ENCODE measurements at regions not wholly inside any gene's neighbourhood (a gene's known extent, or its start where the extent isn't known, plus 50 kb on each side); places are given as distances from the start of the nearest gene placed in this dataset.
"Not testable (repeated sequence)": the region's sequence is repeated elsewhere in the genome, so short reads cannot be mapped to it uniquely, and the experiment has no call there.

- no TSS peak for BruUV-seq (replicated peaks)
- DNase-seq (ENCODE audit: low read depth, low spot score), result no peak
- H4K20me1 ChIP-seq (ENCODE audit: insufficient read depth), result no peaks in the 10 kb centered on the region
- H2AFZ ChIP-seq (ENCODE audit: low read depth, low read length, poor library complexity, severe bottlenecking), result no peak overlapping the region
- H3K79me2 ChIP-seq (ENCODE audit: insufficient read depth, low read length), result no peaks in the 10 kb centered on the region
- H3K9ac ChIP-seq (ENCODE audit: low read length), result no peak overlapping the region
- H3K36me3 ChIP-seq (ENCODE audit: control insufficient read depth in 1 of 2, insufficient read depth in 2 of 2, low read length in 2 of 2), result no peaks in the 10 kb centered on the region
- intact Hi-C loops (cut with micrococcal nuclease), result no loop called here
- no peaks in the 10 kb centered on the region for H3K27me3 ChIP-seq (ENCODE audit: insufficient read depth, low read length)
- CTCF ChIA-PET, result no interaction called here
- no peak overlapping the region for H3K4me3 ChIP-seq (replicated peaks in 1 of 2; ENCODE audit: low read depth in 1 of 2, low read length in 2 of 2)
- peaks cover 14 to 21% of the 10 kb centered on the region in 2 experiments; a peak in 2 of 4 replicates for H3K9me3 ChIP-seq (ENCODE audit: control insufficient read depth in 1 of 2, insufficient read depth in 1 of 2, low read depth in 1 of 2, low read length in 2 of 2)
- TF ChIP-seq SRF (IDR thresholded peaks at IDR 0.05; ENCODE audit: low read depth) (no peak), FOSL1 (IDR thresholded peaks at IDR 0.05; ENCODE audit: low read depth) (no peak), ZBTB33 (IDR thresholded peaks at IDR 0.05; ENCODE audit: extremely low read depth, insufficient replicate concordance, low read length) (no peak), CBX3 (IDR thresholded peaks at IDR 0.05; ENCODE audit: low read depth) (no peak), SIN3A (IDR thresholded peaks at IDR 0.05; ENCODE audit: low read depth) (no peak), ZFX (IDR thresholded peaks at IDR 0.05) (no peak)
- no peak overlapping the region for H3K4me2 ChIP-seq (ENCODE audit: low read length)
- POLR2A ChIA-PET, result no interaction called here
- no peaks in the 10 kb centered on the region for H3K9me2 ChIP-seq (ENCODE audit: insufficient read depth)
- RAD21 ChIA-PET (ENCODE audit: low non-redundant PET in 1 of 2, low total read pairs in 2 of 2, uncharacterized antibody in 2 of 2, unreplicated experiment in 2 of 2), result no interaction called here
- H3K27ac ChIP-seq (ENCODE audit: low read depth, low read length), result no peak overlapping the region
- H3K4me1 ChIP-seq (ENCODE audit: control insufficient read depth in 1 of 2, insufficient read depth in 2 of 2, low read length in 2 of 2), result no peaks in the 10 kb centered on the region
- ATAC-seq, result no peak
Observed at GRCh38 chr15:24856397-24857390, 98.1 kb upstream of the SNRPN start.

- no TSS peak for BruUV-seq (replicated peaks)
- no peaks in the 10 kb centered on the region for H3K79me2 ChIP-seq (ENCODE audit: insufficient read depth, low read length)
- no peaks in the 10 kb centered on the region for H3K27me3 ChIP-seq (ENCODE audit: insufficient read depth, low read length)
- ChIA-PET RAD21 (ENCODE audit: low non-redundant PET in 1 of 2, low total read pairs in 2 of 2, uncharacterized antibody in 2 of 2, unreplicated experiment in 2 of 2) (no interaction called here), CTCF (no interaction called here), POLR2A (no interaction called here)
- H2AFZ ChIP-seq (ENCODE audit: low read depth, low read length, poor library complexity, severe bottlenecking), result no peak overlapping the region
- no peak overlapping the region for H3K4me2 ChIP-seq (ENCODE audit: low read length)
- H4K20me1 ChIP-seq (ENCODE audit: insufficient read depth), result no peaks in the 10 kb centered on the region
- H3K4me3 ChIP-seq (replicated peaks in 1 of 2; ENCODE audit: low read depth in 1 of 2, low read length in 2 of 2), result no peak overlapping the region
- no peak for ATAC-seq
- H3K9ac ChIP-seq (ENCODE audit: low read length), result no peak overlapping the region
- TF ChIP-seq FOSL1 (IDR thresholded peaks at IDR 0.05; ENCODE audit: low read depth), result no peak
- no peak for TF ChIP-seq ZNF274 (IDR thresholded peaks at IDR 0.05; ENCODE audit: low read depth, low read length)
- no peak for TF ChIP-seq TCF7L2 (IDR thresholded peaks at IDR 0.05; ENCODE audit: borderline replicate concordance, extremely low read depth, insufficient read depth, insufficient read length)
- no peak for TF ChIP-seq POLR2AphosphoS5 (IDR thresholded peaks at IDR 0.05; ENCODE audit: low read depth, low read length)
- no peak for TF ChIP-seq SIN3A (IDR thresholded peaks at IDR 0.05; ENCODE audit: low read depth)
- TF ChIP-seq SRF (IDR thresholded peaks at IDR 0.05; ENCODE audit: low read depth), result no peak
- no peak for TF ChIP-seq SP1 (IDR thresholded peaks at IDR 0.05; ENCODE audit: low read depth)
- no peak for TF ChIP-seq CEBPB (IDR thresholded peaks at IDR 0.05; ENCODE audit: low read depth)
- H3K9me3 ChIP-seq (ENCODE audit: control insufficient read depth in 1 of 2, insufficient read depth in 1 of 2, low read depth in 1 of 2, low read length in 2 of 2), result peaks cover 14 to 25% of the 10 kb centered on the region in 2 experiments; a peak in 2 of 4 replicates
- no peaks in the 10 kb centered on the region for H3K4me1 ChIP-seq (ENCODE audit: control insufficient read depth in 1 of 2, insufficient read depth in 2 of 2, low read length in 2 of 2)
- DNase-seq (ENCODE audit: low read depth, low spot score), result no peak
- H3K27ac ChIP-seq (ENCODE audit: low read depth, low read length), result no peak overlapping the region
- H3K36me3 ChIP-seq (ENCODE audit: control insufficient read depth in 1 of 2, insufficient read depth in 2 of 2, low read length in 2 of 2), result no peaks in the 10 kb centered on the region
- H3K9me2 ChIP-seq (ENCODE audit: insufficient read depth), result no peaks in the 10 kb centered on the region
- intact Hi-C loops (cut with micrococcal nuclease), result no loop called here
Observed at GRCh38 chr15:24857763-24858162, 97.0 kb upstream of the SNRPN start.

GRCh38 chr15:24858183-24858582 is 96.6 kb upstream of the SNRPN start:
- H3K4me1 ChIP-seq (ENCODE audit: control insufficient read depth in 1 of 2, insufficient read depth in 2 of 2, low read length in 2 of 2); H3K9ac ChIP-seq (ENCODE audit: low read length); intact Hi-C loops (cut with micrococcal nuclease); H3K27me3 ChIP-seq (ENCODE audit: insufficient read depth, low read length); CTCF ChIA-PET; H3K79me2 ChIP-seq (ENCODE audit: insufficient read depth, low read length); H2AFZ ChIP-seq (ENCODE audit: low read depth, low read length, poor library complexity, severe bottlenecking); BruUV-seq (replicated peaks); POLR2A ChIA-PET; H3K36me3 ChIP-seq (ENCODE audit: control insufficient read depth in 1 of 2, insufficient read depth in 2 of 2, low read length in 2 of 2); ATAC-seq; H3K27ac ChIP-seq (ENCODE audit: low read depth, low read length); H3K4me3 ChIP-seq (replicated peaks in 1 of 2; ENCODE audit: low read depth in 1 of 2, low read length in 2 of 2); DNase-seq (ENCODE audit: low read depth, low spot score); H4K20me1 ChIP-seq (ENCODE audit: insufficient read depth); H3K4me2 ChIP-seq (ENCODE audit: low read length); H3K9me2 ChIP-seq (ENCODE audit: insufficient read depth); RAD21 ChIA-PET (ENCODE audit: low non-redundant PET in 1 of 2, low total read pairs in 2 of 2, uncharacterized antibody in 2 of 2, unreplicated experiment in 2 of 2): not testable (repeated sequence)
- peaks cover 14 to 25% of the 10 kb centered on the region in 2 experiments; a peak in 2 of 4 replicates for H3K9me3 ChIP-seq (ENCODE audit: control insufficient read depth in 1 of 2, insufficient read depth in 1 of 2, low read depth in 1 of 2, low read length in 2 of 2)
